Right hindlimb (tissue), 1 donor: ENCODE measurements at regions not wholly inside any gene's neighbourhood (a gene's known extent, or its start where the extent isn't known, plus 50 kb on each side); places are given as distances from the start of the nearest gene placed in this dataset.

Experiments
- DNase-seq: peaks from one replicate; pipeline ENCODE4 v3.0.0-alpha.2; 2018

GRCh38 chr12:105935106-105935505 is 203.6 kb downstream of the NUAK1 start:
- DNase-seq, result no peak

GRCh38 chr12:105935981-105936380 is 202.8 kb downstream of the NUAK1 start:
- no peak for DNase-seq

- no peak for DNase-seq
Observed at GRCh38 chr12:105936496-105936895, 202.3 kb downstream of the NUAK1 start.

DNA sequence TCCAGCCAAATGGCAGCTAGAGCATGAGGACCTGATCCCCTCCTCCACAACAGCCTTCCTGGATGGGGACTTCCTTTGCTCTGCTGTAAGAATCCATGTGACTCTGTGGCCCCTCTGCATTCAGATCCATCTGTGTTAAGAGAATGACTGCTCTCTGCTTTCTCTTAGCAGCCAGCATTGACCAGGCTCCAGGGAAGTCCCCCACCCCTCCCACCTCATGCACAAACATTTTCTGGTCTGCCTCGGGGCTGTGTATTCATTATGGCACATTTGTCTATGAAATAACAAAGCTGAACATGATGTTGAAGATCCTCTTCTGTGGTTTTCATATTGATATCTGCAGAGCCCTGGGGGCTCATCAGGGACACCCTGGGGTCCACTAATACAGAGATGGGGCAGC is 201.7 kb downstream of the NUAK1 start:
- DNase-seq, result no peak

GRCh38 chr12:105939181-105939721 is 199.5 kb downstream of the NUAK1 start:
- no peak for DNase-seq

GRCh38 chr12:105942281-105942680 is 196.5 kb downstream of the NUAK1 start:
- DNase-seq, result no peak

DNA sequence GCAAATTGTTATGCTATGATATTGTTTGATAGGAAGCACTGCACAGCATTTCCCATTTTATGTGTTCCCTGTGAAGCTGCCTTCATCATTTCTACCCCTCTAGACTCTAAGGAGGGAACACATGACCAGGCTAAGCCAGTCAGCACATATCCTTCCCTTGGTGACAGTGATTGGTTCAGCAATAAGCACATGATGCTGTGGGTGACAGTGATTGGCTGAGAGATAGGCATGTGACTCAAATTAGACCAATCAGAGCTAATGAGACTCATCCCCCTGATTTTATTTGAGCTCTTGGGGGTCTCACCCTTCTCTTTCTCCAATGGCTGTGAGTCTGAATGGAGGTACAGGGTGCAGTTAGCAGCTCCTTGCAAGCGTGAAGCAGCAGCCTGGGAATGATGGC is 195.2 kb downstream of the NUAK1 start:
- no peak for DNase-seq

- no peak for DNase-seq
Observed at GRCh38 chr12:105944628-105945027, 194.1 kb downstream of the NUAK1 start.

DNA sequence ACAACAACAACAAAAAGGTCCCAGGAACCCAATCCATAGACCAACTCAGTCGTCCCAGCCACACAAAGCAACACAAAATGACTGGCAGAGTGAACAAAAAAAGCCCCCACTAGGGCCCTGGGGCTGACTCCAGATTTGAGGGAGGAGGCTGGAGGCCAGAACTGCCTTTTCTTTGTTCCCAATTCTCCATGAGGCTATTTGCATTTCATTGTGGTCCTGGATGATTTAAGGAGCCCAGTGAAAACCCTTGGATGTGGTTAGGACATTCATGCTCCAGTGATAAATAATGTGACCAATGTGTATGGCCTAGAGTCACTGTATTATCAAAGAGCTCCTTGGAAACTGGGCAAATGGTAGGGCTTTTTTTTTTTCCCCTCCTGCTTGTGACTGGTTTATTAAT is 192.9 kb downstream of the NUAK1 start:
- DNase-seq, result no peak

- DNase-seq, result no peak
Observed at GRCh38 chr12:105946493-105946901, 192.3 kb downstream of the NUAK1 start.

DNA sequence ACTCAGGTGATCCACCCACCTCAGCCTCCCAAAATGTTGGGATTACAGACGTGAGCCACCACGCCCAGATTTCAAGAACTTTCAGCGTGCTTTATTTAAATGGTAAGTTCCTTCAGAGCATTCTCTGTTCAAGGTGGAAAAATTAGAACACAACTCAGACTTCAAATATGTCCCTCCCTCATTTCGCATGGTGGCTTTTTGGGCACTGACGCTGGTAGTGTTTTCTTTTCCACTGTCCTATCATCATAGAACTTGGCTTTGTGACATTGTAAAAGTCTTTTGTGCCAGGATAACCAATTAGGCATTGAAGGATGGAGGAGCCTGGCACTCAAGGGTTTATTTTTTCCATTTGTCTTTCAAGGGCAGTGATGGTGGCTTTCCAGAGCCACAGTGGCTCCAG is 190.8 kb downstream of the NUAK1 start:
- DNase-seq, result no peak

- DNase-seq, result no peak
Observed at GRCh38 chr12:105948331-105948730, 190.4 kb downstream of the NUAK1 start.

DNA sequence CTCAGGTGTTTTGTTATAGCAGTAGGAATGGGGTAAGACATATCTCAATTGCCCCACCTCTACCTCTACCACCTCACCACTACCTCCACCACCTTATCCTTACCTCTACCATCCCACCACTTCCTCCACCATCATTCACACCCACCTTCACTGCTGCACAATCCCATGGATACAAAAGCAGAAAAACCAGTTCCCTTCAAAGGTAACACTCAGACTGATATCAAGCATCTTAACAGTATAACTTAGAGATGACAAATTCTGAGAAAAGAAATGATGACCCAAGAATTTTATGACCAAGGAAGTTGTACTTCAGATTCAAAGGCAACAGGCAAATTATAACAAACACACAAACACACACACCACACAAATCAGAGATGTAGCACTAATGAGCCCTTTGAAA is 189.4 kb downstream of the NUAK1 start:
- DNase-seq, result no peak

DNA sequence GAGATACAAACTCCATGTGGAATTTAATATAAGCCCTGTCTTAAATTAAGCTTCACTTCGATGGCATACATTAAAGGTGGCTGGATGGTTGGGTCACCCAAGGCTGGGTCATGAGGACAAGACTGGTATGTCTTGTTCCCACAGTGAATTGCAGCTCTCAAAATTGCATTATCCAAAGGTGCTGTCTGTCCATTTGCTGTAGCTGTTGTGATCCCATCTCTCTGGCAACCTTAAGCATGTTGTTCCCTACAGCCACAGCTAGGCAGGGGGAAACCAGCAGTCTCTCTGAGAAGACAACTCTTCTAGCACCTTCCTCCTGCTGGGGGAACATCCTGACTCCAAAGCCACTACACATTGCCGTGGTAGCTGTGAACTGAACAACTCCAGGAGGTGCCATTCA is 187.0 kb downstream of the NUAK1 start:
- DNase-seq, result no peak

DNA sequence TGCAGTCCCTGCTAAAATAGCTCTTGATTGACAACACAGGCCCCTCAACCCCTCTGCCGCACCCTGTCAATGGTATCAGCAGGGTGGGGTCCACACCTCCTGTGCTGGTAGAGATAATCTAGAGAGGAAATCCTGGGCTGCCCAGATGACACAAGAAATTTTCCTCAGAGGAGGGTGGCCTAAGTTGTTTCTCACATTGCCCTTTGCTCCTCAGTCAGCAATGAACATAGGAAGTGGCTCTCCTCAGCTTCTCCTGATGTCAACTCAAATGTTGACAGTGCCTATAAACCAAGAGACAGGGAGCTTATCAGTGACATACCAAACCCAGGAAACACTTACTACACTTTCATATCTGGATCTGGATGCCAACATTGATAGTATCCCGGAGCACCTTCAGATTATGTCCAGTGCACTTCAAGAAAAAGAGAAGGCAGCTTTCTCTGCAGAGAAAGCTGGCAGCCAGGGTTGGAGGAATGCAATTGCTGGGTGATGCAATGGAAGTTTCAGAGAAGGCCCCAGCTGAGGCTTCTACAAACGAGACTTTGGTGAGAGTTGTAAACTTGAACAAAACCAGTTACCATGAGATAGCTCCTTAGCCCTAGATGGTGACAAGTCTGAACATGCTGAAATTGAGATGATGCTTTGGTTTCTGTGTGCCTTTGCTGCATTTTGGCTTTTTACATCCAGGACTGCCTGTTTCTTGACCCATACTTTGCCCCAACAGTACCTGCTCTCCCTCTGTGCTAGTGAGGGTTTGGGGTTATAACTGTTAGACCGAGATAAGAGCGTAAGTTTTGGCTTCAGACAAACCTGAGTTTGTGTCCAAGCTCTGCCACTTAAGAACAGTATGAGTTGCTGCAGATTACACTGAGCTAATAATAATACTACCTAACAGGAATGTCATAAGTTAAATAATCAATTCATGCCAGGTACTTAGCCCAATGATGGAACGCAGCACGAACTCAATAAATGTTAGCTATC is 183.5 kb downstream of the NUAK1 start:
- DNase-seq, result no peak

DNA sequence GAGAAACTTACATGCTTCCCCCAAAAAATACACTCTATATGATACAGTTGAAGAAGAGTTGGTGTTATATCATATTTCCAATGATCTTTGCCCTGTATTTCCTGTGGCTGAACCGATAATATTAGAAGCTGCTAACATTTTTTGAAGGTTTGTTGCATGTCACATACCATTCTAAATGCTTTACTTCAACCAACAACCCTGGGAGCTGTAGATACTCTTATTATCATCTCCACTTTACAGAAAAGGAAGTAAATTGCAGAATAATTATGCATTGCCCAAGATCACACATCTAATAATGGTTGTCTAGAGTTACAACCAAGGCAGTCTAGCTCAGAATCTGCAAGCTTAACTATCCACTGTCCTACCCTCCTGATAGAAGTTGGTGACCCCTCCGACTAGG is 182.8 kb downstream of the NUAK1 start:
- no peak for DNase-seq

GRCh38 chr12:105956662-105957457 is 181.9 kb downstream of the NUAK1 start:
- DNase-seq, result no peak

DNA sequence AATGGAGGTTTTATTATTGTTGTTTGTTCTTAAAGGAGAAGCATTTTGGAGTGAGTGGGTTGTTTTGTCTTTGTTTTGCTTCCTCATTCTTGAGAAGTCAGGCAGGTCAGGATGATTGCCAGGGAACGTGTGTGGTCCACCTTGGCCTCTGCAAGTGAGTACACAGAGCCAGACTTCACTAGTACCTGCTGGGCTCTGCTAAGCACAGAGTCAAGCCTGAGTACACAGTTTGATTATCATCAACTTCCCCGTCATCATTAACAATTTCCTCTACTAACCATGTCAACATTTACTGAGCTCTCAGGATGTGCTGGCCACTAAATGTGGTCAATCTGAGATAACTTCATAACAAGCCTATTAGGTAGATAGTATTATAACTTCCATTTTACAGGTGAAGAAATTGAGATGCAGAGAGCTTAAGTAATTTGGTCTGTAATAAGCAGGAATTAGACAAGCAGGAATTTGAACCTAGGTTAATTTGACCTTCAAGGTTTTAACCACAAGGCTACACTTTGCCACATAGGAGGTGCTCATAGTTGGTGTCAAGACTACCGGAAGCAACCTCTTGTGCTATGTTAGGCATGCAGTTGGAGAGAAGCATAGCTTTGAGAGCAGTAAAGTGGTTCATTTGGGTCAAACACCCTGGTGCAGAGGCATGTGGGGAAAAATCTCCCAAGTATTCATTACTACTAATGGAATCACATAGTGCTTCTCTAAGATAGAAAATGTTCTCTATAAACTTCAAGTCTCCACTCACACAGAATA is 178.3 kb downstream of the NUAK1 start:
- DNase-seq, result no peak

GRCh38 chr12:105961821-105962671 is 176.7 kb downstream of the NUAK1 start:
- DNase-seq, result no peak

DNA sequence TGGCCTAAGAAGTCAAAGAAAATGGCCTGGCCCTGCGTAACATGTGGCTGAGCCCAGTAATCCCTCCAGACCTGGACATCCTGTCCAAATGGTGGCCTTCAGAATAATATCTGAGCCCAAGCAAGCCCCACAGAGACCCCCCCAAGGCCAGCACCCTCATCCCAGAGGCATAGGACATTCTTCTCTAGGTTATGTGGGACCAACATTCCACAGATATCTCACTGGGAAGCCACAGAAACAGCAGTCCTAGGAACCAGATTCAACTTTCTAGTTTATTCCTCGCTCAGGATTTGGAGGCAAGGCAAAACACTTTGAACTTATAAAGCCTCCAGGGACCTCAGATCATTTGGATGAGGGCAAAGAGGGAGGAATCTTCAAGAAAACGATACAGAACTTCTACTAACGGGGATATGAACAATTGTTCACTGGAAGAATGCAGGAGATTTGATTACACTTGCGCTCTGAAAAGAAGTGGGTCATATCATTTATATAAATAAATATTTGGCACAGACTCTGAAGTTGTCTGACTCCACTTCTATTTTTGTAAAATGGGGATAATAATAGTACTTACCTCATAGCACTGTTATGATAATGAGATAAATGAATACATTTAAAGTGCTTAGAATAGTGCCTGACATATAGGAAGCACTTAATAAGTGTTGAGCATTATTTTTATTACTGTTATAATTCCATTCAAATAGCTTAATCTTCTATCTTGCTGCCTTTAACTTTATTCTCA is 171.5 kb downstream of the NUAK1 start:
- no peak for DNase-seq

DNA sequence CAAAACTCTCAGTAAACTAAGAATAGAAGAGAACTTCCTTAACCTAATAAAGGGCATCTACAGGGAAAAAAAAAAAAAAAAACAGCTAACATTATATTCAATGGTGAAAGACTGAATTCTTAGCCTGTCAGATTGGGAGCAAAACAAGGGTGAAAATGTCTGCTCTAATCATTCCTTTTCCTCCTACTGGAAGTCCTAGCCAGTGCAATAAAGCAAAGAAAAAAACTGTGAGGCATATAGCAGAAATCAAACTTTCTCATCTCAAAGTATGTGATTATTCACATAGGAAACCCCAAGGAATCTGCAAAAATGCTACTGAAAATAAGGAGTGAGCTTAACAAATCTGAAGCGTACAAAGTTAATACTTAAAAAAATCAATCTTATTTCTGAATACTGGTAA is 170.7 kb downstream of the NUAK1 start:
- DNase-seq, result no peak
